ENCODE measurements at regions not wholly inside any gene's neighbourhood (a gene's known extent, or its start where the extent isn't known, plus 50 kb on each side); places are given as distances from the start of the nearest gene placed in this dataset.

GRCh38 chr4:145347684-145348083, 134.0 kb upstream of the SMAD1 start:
- peak; percentile 47 for DNase-seq
- no peak for TF ChIP-seq CTCF (IDR thresholded peaks at IDR 0.05; ENCODE audit: low read depth, low read length, missing control alignments)
- Histone ChIP-seq H3K27me3 (replicated peaks) (no peaks in the 10 kb centered on the region), H3K4me3 (ENCODE audit: low read depth, low read length) (no peak overlapping the region), H3K36me3 (replicated peaks) (no peaks in the 10 kb centered on the region), H3K27ac (no peak overlapping the region)
- in situ Hi-C loops (cut with HindIII; ENCODE audit: low pct_ligation_motif_present, low sequenced_read_pairs): no loop called here

GRCh38 chr4:145346081-145346480, 135.6 kb upstream of the SMAD1 start:
- Histone ChIP-seq H3K4me3 (ENCODE audit: low read depth, low read length) (no peak overlapping the region), H3K27me3 (replicated peaks) (no peaks in the 10 kb centered on the region), H3K36me3 (replicated peaks) (no peaks in the 10 kb centered on the region), H3K27ac (no peak overlapping the region)
- TF ChIP-seq CTCF (IDR thresholded peaks at IDR 0.05; ENCODE audit: low read depth, low read length, missing control alignments): no peak
- in situ Hi-C loops (cut with HindIII; ENCODE audit: low pct_ligation_motif_present, low sequenced_read_pairs): no loop called here
- no peak for DNase-seq

GRCh38 chr4:145345401-145345800, 136.3 kb upstream of the SMAD1 start:
- no peak for TF ChIP-seq CTCF (IDR thresholded peaks at IDR 0.05; ENCODE audit: low read depth, low read length, missing control alignments)
- Histone ChIP-seq H3K4me3 (ENCODE audit: low read depth, low read length) (no peak overlapping the region), H3K27me3 (replicated peaks) (no peaks in the 10 kb centered on the region), H3K36me3 (replicated peaks) (no peaks in the 10 kb centered on the region), H3K27ac (no peak overlapping the region)
- in situ Hi-C loops (cut with HindIII; ENCODE audit: low pct_ligation_motif_present, low sequenced_read_pairs): no loop called here
- DNase-seq: no peak

GRCh38 chr4:145341381-145341780, 140.3 kb upstream of the SMAD1 start:
- no peak overlapping the region for H3K4me3 ChIP-seq (ENCODE audit: low read depth, low read length)
- in situ Hi-C loops (cut with HindIII; ENCODE audit: low pct_ligation_motif_present, low sequenced_read_pairs): no loop called here
- H3K36me3 ChIP-seq (replicated peaks): no peaks in the 10 kb centered on the region
- no peak for DNase-seq
- H3K27me3 ChIP-seq (replicated peaks): no peaks in the 10 kb centered on the region
- no peak overlapping the region for H3K27ac ChIP-seq
- no peak for TF ChIP-seq CTCF (IDR thresholded peaks at IDR 0.05; ENCODE audit: low read depth, low read length, missing control alignments)

GRCh38 chr4:145340071-145340675, 141.5 kb upstream of the SMAD1 start:
- no peak for TF ChIP-seq CTCF (IDR thresholded peaks at IDR 0.05; ENCODE audit: low read depth, low read length, missing control alignments)
- no peaks in the 10 kb centered on the region for H3K27me3 ChIP-seq (replicated peaks)
- H3K4me3 ChIP-seq (ENCODE audit: low read depth, low read length): no peak overlapping the region
- DNase-seq: no peak
- no peak overlapping the region for H3K27ac ChIP-seq
- no peaks in the 10 kb centered on the region for H3K36me3 ChIP-seq (replicated peaks)
- in situ Hi-C loops (cut with HindIII; ENCODE audit: low pct_ligation_motif_present, low sequenced_read_pairs): no loop called here

GRCh38 chr4:145339075-145339725, 142.5 kb upstream of the SMAD1 start:
- Histone ChIP-seq H3K36me3 (replicated peaks) (no peaks in the 10 kb centered on the region), H3K4me3 (ENCODE audit: low read depth, low read length) (no peak overlapping the region), H3K27me3 (replicated peaks) (no peaks in the 10 kb centered on the region), H3K27ac (no peak overlapping the region)
- no peak for DNase-seq
- in situ Hi-C loops (cut with HindIII; ENCODE audit: low pct_ligation_motif_present, low sequenced_read_pairs): no loop called here
- no peak for TF ChIP-seq CTCF (IDR thresholded peaks at IDR 0.05; ENCODE audit: low read depth, low read length, missing control alignments)

All from brain microvascular endothelial cell (primary cell).